H1 (cell line): ENCODE measurements at regions not wholly inside any gene's neighbourhood (a gene's known extent, or its start where the extent isn't known, plus 50 kb on each side); places are given as distances from the start of the nearest gene placed in this dataset.

Experiments
- E2F6 ChIP-seq: IDR thresholded peaks from 2 replicates; pipeline ENCODE4 v1.6.1; 2012; ENCODE audit warnings: inconsistent platforms
- EGR1 ChIP-seq: IDR thresholded peaks from 2 replicates; pipeline ENCODE4 v1.6.1; 2011; ENCODE audit warnings: low read depth, low read length, borderline replicate concordance
- EZH2 ChIP-seq: fragments of 200-600 bp; sonication (generic); IDR thresholded peaks from 2 replicates; pipeline ENCODE4 v1.7.1; 2012; ENCODE audit warnings: low read depth, mild to moderate bottlenecking, moderate library complexity, low read length, inconsistent platforms; ENCODE audit not compliant: severe bottlenecking
- FOSL1 ChIP-seq: IDR thresholded peaks from 2 replicates; pipeline ENCODE4 v1.6.1; 2011; ENCODE audit warnings: mild to moderate bottlenecking, low read depth, low read length, moderate library complexity; ENCODE audit not compliant: insufficient read depth
- MAFK ChIP-seq: IDR thresholded peaks from 2 replicates; pipeline ENCODE4 v1.6.1; 2012; ENCODE audit warnings: low read depth, mild to moderate bottlenecking, improper control_type of control experiment, low read length
- NANOG ChIP-seq: IDR thresholded peaks from 2 replicates; pipeline ENCODE4 v1.6.1; 2011; ENCODE audit warnings: low read length, low read depth, mild to moderate bottlenecking, inconsistent platforms; ENCODE audit not compliant: insufficient read depth, poor library complexity, severe bottlenecking
- POLR2A ChIP-seq, 2 experiments: IDR thresholded peaks; 1 replicate in 1 of 2; 2 replicates in 1 of 2; pipeline ENCODE4 v1.6.1; 2011; ENCODE audit warnings: low read depth in 2 of 2, low read length in 2 of 2, mild to moderate bottlenecking in 2 of 2; ENCODE audit errors: control extremely low read depth in 1 of 2
- TF ChIP-seq, protein P1 (sequence below): fragments of 300-600 bp; sonication (generic); IDR thresholded peaks from 2 replicates; pipeline ENCODE4 v1.7.1; 2012; ENCODE audit warnings: low read length, moderate library complexity, mild to moderate bottlenecking, inconsistent platforms; ENCODE audit not compliant: insufficient replicate concordance

DNA sequence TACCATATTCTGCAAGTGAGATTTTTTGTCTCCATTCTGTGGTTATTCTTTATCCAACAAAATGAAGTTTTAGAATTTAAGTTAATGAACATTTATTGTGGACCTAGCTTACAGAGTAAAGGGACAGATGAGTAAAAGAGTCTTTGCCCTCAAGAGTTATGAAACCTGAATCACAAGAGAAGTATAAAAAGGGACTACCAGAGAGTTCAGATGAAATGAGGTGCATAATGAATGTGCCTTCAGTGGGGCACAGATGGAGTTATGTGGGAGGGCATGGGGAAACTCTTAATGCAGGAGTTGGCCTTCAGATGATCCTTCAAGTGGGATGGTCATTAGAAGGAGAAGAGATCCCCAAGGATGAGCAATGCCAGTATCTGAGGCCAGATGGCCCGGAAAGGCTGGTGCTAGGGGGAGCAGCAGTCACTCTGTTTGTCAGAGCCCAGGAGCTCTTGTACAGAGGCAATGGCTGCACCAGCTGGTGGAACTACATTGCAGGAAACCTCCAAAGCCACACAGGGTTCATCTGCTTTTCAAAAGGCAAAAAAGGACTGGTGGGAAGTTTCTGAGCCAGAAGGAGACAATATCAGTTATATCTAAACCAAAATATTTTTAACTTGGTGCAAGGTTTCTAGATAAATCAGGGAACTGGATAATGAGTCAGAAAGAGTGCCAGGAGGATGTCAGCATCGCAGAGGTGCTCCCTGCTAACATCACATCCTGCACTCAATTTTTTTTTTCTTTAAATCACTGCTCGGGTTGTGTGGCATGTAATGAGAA is 162.0 kb downstream of the KLF6 start (continued):
- TF ChIP-seq, protein P1, sequence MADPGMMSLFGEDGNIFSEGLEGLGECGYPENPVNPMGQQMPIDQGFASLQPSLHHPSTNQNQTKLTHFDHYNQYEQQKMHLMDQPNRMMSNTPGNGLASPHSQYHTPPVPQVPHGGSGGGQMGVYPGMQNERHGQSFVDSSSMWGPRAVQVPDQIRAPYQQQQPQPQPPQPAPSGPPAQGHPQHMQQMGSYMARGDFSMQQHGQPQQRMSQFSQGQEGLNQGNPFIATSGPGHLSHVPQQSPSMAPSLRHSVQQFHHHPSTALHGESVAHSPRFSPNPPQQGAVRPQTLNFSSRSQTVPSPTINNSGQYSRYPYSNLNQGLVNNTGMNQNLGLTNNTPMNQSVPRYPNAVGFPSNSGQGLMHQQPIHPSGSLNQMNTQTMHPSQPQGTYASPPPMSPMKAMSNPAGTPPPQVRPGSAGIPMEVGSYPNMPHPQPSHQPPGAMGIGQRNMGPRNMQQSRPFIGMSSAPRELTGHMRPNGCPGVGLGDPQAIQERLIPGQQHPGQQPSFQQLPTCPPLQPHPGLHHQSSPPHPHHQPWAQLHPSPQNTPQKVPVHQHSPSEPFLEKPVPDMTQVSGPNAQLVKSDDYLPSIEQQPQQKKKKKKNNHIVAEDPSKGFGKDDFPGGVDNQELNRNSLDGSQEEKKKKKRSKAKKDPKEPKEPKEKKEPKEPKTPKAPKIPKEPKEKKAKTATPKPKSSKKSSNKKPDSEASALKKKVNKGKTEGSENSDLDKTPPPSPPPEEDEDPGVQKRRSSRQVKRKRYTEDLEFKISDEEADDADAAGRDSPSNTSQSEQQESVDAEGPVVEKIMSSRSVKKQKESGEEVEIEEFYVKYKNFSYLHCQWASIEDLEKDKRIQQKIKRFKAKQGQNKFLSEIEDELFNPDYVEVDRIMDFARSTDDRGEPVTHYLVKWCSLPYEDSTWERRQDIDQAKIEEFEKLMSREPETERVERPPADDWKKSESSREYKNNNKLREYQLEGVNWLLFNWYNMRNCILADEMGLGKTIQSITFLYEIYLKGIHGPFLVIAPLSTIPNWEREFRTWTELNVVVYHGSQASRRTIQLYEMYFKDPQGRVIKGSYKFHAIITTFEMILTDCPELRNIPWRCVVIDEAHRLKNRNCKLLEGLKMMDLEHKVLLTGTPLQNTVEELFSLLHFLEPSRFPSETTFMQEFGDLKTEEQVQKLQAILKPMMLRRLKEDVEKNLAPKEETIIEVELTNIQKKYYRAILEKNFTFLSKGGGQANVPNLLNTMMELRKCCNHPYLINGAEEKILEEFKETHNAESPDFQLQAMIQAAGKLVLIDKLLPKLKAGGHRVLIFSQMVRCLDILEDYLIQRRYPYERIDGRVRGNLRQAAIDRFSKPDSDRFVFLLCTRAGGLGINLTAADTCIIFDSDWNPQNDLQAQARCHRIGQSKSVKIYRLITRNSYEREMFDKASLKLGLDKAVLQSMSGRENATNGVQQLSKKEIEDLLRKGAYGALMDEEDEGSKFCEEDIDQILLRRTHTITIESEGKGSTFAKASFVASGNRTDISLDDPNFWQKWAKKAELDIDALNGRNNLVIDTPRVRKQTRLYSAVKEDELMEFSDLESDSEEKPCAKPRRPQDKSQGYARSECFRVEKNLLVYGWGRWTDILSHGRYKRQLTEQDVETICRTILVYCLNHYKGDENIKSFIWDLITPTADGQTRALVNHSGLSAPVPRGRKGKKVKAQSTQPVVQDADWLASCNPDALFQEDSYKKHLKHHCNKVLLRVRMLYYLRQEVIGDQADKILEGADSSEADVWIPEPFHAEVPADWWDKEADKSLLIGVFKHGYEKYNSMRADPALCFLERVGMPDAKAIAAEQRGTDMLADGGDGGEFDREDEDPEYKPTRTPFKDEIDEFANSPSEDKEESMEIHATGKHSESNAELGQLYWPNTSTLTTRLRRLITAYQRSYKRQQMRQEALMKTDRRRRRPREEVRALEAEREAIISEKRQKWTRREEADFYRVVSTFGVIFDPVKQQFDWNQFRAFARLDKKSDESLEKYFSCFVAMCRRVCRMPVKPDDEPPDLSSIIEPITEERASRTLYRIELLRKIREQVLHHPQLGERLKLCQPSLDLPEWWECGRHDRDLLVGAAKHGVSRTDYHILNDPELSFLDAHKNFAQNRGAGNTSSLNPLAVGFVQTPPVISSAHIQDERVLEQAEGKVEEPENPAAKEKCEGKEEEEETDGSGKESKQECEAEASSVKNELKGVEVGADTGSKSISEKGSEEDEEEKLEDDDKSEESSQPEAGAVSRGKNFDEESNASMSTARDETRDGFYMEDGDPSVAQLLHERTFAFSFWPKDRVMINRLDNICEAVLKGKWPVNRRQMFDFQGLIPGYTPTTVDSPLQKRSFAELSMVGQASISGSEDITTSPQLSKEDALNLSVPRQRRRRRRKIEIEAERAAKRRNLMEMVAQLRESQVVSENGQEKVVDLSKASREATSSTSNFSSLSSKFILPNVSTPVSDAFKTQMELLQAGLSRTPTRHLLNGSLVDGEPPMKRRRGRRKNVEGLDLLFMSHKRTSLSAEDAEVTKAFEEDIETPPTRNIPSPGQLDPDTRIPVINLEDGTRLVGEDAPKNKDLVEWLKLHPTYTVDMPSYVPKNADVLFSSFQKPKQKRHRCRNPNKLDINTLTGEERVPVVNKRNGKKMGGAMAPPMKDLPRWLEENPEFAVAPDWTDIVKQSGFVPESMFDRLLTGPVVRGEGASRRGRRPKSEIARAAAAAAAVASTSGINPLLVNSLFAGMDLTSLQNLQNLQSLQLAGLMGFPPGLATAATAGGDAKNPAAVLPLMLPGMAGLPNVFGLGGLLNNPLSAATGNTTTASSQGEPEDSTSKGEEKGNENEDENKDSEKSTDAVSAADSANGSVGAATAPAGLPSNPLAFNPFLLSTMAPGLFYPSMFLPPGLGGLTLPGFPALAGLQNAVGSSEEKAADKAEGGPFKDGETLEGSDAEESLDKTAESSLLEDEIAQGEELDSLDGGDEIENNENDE = no peak
- TF ChIP-seq POLR2A (IDR thresholded peaks at IDR 0.05; ENCODE audit: control extremely low read depth in 1 of 2, low read depth in 2 of 2, low read length in 2 of 2) (no peak), EZH2 (no peak), FOSL1 (no peak), NANOG (no peak), E2F6 (no peak), MAFK (no peak), EGR1 (no peak)
